HS-5 (cell line): ENCODE measurements at regions not wholly inside any gene's neighbourhood (a gene's known extent, or its start where the extent isn't known, plus 50 kb on each side); places are given as distances from the start of the nearest gene placed in this dataset.
"Not testable (repeated sequence)": the region's sequence is repeated elsewhere in the genome, so short reads cannot be mapped to it uniquely, and the experiment has no call there.

Experiments
- DNase-seq: peaks from one replicate; pipeline ENCODE4 v3.0.0-alpha.2; 2012; ENCODE audit warnings: low read depth

- not testable (repeated sequence) for DNase-seq
Measured at GRCh38 chr14:87240319-87240718, 752.7 kb downstream of the GALC start.

GRCh38 chr14:87233806-87234384, 759.1 kb downstream of the GALC start:
- DNase-seq: no peak

GRCh38 chr14:87233266-87233665, 759.7 kb downstream of the GALC start:
- no peak for DNase-seq

- no peak for DNase-seq
Measured at GRCh38 chr14:87231336-87232026, 761.5 kb downstream of the GALC start.

- no peak for DNase-seq
Measured at GRCh38 chr14:87230726-87231125, 762.3 kb downstream of the GALC start.

GRCh38 chr14:87229131-87229530, 763.9 kb downstream of the GALC start:
- no peak for DNase-seq

GRCh38 chr14:87217023-87217422, 776.0 kb downstream of the GALC start:
- DNase-seq: no peak

- no peak for DNase-seq
Measured at GRCh38 chr14:87214558-87214957, 778.4 kb downstream of the GALC start.

- DNase-seq: no peak
Measured at GRCh38 chr14:87207756-87208155, 785.2 kb downstream of the GALC start.

- DNase-seq: no peak
Measured at GRCh38 chr14:87205811-87206210, 787.2 kb downstream of the GALC start.

GRCh38 chr14:87203346-87203745, 789.6 kb downstream of the GALC start:
- no peak for DNase-seq

GRCh38 chr14:87199381-87199780, 793.6 kb downstream of the GALC start:
- no peak for DNase-seq

- no peak for DNase-seq
Measured at GRCh38 chr14:87196436-87196835, 796.5 kb downstream of the GALC start.

GRCh38 chr14:87187786-87188185, 805.2 kb downstream of the GALC start:
- DNase-seq: no peak

GRCh38 chr14:87186737-87187136, 806.2 kb downstream of the GALC start:
- DNase-seq: no peak

GRCh38 chr14:87185961-87186560, 806.9 kb downstream of the GALC start:
- DNase-seq: no peak

GRCh38 chr14:87184180-87184579, 808.8 kb downstream of the GALC start:
- no peak for DNase-seq

GRCh38 chr14:87181288-87181687, 811.7 kb downstream of the GALC start:
- no peak for DNase-seq

- no peak for DNase-seq
Measured at GRCh38 chr14:87179936-87180335, 813.0 kb downstream of the GALC start.

GRCh38 chr14:87178277-87178676, 814.7 kb downstream of the GALC start:
- DNase-seq: no peak

- no peak for DNase-seq
Measured at GRCh38 chr14:87175175-87175574, 817.8 kb downstream of the GALC start.

GRCh38 chr14:87171141-87171540, 821.8 kb downstream of the GALC start:
- DNase-seq: no peak

GRCh38 chr14:87170179-87170578, 822.8 kb downstream of the GALC start:
- DNase-seq: no peak

GRCh38 chr14:87169362-87169761, 823.6 kb downstream of the GALC start:
- DNase-seq: no peak
